NCI-H1092 treated with DMSO at 0.1 percent for 48 hours (cell line): ENCODE measurements at regions not wholly inside any gene's neighbourhood (a gene's known extent, or its start where the extent isn't known, plus 50 kb on each side); places are given as distances from the start of the nearest gene placed in this dataset.
"Not testable (repeated sequence)": the region's sequence is repeated elsewhere in the genome, so short reads cannot be mapped to it uniquely, and the experiment has no call there.

Experiments
- DNase-seq: peaks from one replicate; lab custom pipeline; 2025; lab: John Stamatoyannopoulos, UW

DNA sequence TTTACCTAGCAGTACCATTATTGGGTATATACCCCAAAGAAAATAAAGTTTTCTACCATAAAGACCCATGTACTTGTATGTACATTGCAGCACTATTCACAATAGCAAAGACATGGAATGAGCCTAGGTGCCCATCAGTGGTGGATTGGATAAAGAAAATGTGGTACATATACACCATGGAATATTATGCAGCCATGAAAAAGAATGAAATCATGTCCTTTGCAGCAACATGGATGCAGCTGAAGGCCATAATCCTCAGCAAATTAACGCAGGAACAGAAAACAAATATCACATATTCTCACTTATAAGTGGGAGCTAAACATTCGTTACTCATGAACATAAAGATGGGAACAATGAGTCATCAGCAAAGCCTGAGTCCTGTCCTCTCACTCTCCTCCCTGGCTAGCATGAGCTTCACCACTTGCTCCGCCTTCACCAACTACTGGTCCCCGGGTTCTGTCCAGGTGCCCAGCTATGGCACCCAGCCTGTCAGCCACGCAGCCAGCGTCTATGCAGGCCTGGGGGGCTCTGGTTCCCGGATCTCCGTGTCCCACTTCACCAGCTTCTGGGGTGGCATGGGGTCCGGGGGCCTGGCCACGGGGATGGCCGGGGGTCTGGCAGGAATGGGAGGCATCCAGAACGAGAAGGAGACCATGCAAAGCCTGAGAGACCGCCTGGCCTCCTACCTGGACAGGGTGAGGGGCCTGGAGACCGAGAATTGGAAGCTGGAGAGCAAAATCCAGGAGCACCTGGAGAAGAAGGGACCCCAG is 562.1 kb downstream of the ZNF674 start:
- DNase-seq: not testable (repeated sequence)

DNA sequence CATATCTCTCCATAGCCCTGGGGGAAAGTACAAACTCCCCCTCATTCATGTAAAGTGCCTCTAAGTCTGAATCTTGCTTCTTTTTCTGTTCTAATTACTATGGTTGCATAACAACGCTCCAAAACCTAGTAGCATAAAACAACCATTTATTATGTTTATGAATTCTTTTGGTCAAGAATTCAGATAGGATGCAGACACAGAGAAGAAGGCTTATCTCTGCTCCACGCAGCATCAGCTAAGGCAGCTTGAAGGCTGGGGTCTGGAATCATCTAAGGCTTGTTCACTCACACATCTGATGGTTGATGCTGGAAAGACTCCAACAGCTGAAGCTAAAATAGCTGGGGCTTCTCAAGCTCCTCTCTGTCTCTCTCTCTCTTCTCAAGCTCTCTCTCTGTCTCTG is 564.5 kb downstream of the ZNF674 start:
- DNase-seq: no peak

DNA sequence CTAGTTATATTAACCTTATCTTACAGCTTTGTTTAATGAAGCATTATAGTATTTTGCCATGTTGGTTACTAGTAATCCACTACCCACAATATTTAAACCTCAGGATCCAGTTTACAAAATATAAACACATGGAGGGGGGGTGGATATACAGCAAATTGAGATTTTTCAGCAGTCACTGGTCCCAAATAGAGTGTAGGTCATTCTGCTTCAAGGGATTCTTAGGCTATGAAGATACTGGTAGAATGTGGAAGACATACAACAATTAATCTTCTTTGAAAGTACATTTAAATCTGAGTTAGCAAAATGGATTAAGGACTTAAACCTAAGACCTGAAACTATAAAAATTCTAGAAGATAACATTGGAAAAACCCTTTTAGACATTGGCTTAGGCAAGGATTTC is 569.6 kb downstream of the ZNF674 start:
- DNase-seq: no peak

DNA sequence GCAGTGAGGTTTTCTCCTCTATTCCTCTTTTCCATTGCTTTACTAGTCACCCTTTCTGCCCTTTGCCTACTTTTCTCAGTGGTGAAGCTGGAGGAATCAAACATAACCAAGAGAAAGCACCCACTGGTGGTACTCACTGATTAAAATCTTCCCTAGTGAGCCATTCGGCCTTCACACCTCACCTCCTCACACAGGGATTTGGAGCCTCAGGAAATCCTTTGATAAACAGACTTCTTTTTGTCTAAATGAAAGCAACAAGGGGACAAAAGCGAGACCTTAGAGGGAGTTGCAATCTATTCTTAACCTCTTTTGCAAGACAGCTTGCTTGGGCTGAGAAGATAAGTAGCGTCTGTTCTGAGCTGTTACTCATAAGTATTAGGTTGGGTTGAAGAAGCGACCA is 572.6 kb downstream of the ZNF674 start:
- no peak for DNase-seq

DNA sequence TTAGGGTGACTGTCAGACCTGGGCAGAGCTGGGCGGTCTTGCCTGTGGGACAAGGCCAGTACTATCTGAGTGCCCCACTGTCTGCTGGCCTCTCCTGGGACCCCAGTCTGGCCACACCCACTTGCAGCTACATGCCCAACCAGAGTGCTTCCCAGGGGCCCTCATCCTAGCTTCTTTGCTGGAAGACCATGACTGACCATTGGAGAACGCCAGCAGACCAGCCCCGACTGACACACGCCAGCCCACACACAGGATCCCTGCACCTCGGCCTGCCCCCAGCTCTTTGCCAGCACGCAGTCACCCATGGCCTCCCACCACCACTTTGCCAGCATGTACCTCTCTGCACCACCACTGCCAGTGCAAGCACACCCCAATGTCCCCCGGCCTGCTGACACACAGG is 585.7 kb downstream of the ZNF674 start:
- DNase-seq: no peak

DNA sequence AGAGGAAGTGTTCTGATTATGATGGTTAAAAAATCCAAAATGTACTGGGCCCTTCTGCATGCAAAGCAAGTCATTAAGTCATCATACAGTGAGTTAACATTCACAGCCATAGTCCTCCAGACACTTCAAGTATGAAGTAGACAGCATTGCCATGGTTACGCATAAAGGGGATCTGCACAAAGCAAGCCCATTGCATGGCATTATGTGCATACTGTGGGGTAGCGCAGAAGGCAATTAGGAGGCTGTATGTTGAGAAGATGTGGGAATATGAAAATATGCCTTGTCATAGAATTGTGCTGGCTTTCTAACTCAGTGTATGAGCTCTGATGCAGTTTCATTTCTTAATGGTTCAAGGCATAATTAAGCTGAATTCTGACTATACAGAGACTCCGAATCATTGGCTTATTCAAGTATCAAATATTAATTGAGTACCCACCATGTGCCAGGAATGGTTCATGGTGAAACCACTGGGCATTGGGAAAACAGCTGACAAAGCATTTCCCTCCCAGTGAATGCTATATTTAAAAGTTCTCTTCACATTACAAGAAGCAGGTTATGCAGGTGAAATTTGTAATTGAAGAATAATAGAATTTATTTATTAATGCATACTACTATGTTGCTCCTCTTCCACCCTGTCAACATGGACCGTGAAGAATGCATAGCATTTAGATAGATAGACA is 588.9 kb downstream of the ZNF674 start:
- DNase-seq: no peak

DNA sequence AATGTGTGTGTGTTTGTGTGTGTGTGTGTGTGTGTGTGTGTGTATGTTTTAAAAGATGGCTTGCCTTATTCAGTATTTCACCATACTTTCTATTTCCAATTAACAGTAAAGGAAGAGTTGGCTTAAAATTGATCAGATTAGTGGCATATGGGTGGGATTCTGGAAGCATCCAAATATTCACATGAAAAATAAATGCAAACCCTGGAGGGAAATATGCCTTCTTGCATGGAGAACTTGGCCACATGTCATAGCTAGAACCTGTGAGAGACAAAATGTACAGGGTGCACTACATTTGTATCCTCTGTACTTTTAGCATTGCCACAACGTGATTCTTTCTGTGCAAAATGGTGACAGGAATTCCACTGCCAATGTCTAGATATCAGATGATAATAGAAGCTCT is 589.6 kb downstream of the ZNF674 start:
- DNase-seq: no peak

DNA sequence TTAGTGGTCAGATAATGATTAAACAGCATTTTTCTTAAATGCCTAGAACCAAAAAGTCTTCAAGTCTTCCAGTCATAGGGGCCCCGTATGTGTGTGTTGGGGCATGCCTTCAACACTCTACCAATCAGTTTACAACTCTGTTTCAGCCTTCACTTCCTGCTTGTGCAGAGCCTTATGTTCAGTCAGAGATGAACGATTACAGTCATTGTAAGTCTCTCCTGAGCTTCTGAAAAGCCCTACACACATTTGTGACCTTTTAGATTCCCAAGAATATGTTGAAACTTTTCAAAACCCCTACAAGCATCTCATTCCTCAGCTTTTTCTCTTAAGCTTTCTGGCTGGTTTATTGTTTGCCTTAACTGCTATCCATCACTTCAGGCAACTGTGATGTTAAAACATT is 591.2 kb downstream of the ZNF674 start:
- no peak for DNase-seq

DNA sequence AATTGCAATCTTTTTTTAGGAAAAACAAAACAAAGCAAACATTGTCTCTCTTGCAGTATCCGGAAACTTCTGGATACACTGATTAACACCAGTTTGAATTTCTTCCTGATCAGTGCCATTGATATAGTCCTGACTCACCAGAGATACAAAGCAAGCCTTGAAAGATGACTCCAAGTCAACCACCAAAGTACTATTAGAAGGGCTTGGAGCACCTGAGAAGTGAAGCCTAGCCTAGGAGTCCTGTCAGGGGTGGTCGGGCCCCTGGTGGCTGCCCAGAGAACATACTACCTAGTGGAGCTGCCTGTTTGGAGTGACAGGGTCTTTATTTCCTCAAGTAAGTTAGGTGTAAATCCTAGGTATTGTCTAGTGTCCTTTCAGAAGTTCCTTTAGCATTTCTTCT is 593.2 kb downstream of the ZNF674 start:
- DNase-seq: no peak

DNA sequence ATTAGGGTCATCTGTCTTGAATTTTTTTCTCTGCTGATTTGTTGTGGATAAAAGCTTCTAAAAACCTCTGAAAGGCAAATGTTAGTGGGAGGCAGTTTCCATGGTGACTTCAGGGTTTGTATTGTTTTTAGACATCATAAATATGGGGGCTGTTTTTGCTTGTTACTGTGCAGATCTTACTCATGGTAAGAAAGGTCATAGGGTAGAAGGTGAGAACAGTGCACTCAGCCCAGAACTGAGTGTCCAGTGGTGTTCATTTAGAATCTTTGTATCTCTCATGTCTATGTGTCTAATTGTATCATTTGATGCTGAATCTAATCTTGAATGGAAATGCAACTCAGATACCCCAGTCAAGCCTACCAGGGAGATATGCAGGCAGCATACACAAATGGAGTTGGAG is 609.8 kb downstream of the ZNF674 start:
- no peak for DNase-seq

DNA sequence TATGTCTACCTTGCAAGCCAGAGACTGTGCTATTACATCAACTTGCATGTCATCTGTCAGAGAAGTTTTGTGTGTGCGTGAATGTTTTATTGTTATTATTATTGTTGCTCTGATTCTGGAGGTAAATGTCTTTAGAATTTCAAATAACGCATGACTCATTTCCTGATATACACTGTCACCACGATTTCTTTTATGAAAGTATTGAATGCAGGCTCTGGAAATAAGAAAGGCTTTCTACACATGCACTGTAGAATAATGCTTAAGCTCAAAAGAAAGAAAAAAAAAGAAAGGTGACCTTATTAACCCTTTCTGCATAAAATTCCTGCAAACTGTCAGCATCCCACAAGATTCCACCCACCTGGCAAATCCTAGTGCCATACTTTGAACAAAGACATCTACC is 632.9 kb downstream of the ZNF674 start:
- DNase-seq: no peak

DNA sequence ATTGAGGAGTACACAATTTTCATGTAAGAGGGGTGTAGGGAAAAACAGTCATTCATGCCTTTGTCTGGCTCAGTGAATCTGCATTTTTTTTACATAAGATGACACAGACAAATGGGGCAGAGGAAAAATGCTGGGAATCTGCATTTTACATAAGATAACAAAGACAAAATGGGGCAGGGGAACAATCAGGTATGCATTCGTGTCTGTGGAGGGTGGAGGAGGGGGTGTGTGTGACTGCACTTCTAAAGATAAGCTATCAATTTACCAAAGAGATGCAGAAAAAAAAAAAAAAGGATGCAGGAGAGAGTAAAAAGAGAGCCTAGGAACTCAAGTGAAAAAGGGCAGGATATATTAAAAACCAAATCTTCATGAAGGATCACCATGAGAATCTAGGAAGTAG is 637.4 kb downstream of the ZNF674 start:
- no peak for DNase-seq

DNA sequence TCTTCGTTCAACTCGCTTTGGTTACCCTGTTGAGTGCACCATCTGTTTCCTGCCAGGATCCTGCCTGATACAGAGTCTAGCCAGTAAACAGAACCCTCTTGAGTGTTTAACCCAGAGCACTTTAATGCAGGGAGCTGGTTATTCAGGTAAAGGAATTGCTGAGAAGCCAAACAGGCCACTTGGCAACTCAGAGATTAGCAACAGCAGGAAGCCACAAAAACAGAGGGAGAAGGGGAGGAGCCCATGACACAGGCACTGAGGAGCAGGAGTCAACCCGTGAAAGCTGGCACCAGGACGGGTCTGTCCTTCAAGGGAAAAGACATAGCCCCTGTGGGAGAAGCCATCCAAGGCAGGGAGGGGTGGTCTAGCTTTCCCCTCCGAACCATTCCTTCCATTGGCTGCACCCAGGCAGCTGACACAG is 641.4 kb downstream of the ZNF674 start:
- peak; percentile 46 for DNase-seq

DNA sequence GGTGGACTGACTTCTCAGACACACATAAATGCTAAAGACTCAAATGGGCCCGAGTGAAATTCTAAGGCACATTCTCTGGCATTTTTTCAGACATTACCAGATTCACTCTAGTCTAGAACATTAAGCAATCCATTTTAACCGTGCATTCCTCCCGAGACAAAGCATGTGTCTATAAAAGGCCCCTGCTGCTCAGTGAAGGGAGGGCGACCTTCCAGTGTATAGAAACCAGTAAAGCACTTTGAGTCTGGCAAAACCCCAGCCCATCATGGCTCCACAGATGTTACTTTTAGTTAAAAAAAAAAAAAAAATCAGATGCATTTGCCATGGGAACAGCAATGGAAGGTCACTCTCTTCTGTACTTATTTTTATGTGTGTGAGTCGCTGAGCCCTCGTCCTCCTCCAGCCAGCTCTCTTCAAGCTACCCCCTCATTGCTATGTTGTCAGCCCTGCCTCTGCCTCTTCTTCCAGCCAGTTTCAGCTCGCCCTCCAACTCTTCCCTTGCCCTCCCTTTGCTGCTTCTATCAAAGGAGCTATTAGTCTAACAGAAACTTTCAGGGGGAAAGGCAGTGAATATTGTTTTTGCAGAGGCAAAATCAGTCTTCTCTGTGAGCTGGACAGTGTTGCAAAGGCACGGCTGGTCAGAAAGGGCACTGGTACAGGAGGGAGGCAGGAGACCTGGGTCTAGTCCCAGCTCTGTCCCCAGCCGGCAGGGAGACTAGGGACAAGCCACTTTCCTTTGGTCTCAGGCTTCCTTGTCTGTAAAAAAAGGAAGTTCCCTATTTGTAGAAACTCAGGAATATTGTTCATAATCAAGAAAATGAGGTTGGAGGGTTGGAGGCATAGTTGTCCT is 644.2 kb downstream of the ZNF674 start:
- no peak for DNase-seq

DNA sequence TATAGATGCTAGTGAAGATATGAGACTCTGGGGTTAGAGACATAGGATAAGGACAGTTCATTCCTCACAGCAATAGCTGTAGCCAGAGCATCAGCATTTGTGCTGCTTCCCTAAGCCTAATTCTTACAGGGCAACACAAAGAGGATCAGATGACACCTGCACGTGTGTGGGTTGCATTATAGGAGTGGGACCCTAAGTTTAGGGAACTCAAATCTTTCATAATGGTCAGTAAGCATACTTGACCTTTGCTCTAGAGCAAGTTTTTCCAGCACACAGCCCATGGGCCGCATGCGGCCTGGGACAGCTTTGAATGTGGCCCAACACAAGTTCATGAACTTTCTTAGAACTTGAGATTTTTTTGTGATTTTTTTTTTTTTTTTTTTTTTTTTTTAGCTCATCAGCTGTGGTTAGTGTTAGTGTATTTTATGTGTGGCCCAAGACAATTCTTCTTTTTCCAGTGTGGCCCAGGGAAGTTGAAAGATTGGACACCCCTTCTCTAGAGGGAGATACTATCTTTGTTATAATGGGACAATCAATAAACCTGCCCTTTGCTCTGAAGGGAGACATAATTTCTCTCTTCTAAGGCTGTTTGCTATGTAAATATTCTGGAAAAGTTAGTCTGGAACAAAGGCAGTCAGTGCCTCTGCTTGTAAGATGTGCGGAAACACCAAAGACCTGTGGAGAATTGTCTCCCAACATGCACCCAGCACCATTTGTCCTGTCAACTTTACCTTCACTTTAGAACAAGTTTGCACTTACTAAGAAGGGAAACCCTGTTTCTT is 650.2 kb downstream of the ZNF674 start:
- no peak for DNase-seq

DNA sequence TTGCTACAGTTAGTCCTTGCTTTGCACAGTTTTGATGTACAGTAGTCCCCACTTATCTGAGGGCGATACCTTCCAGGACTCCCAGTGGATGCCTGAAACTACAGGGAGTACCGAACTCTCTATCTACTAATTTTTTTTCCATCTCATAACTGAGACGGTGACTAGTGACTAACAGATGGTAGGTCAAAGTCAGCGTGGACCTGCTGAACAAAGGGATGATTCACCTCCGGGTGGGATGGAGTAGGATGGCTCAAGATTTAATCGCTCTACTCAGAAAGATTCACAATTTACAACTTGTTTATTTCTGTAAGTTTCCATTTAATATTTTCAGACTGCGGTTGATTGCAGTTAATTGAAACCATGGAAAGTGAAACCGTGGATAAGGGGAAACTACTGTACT is 655.8 kb downstream of the ZNF674 start:
- DNase-seq: no peak

DNA sequence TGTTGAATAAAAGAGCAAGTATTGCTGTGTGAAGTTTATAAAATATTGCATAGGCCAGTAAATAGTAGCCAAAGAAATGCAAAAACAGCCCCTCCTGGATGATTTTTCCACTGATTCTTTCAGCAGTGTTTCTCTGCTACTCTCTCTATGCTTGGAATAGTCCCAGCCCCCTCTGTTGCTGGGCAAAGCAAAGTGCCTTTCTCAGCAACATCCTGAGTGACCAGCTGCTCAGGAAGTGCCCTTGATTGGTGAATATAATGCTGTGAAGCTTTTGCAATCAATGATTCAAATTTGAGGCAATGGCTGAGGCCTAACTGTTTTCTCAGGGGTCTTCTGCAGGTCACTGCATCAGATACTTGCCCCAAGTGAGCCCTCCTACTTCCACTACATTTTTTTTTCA is 656.7 kb downstream of the ZNF674 start:
- no peak for DNase-seq

DNA sequence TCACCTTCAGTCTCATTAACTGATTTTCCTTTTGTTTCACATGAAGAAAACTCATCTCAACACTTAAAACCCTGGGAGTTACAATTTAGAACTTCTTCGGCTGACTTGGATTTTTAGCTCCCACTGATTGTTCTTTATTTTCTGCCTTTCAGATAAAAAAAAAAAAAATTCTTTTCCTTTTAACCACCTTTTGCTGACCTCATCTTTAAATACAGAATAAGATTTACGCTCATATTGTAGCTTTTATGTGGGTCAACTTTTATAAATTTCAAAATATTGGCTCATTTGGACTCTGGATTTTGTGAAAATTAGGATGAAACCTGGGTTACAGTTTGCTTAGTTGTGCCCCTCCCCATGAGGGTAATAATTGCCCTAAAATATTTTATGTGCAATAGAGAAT is 659.3 kb downstream of the ZNF674 start:
- DNase-seq: no peak

DNA sequence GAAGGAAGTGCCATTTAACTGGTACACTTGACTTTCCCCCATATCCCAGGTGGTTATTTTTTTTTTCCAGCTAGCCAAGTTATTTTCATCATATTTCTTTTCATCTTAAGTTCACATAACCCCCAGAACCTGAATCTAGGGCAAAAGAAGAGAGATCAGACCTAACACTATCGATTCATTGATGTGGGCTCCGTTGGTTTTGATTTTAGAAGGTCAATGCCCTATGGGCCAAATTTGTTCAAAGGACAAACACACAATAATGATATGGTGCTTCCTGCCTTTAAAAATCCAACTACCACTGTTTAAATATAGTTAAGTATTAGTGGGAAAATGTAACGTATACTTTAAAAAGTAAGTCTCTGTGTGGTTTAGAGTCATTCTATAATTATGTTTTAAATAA is 665.7 kb downstream of the ZNF674 start:
- DNase-seq: no peak

DNA sequence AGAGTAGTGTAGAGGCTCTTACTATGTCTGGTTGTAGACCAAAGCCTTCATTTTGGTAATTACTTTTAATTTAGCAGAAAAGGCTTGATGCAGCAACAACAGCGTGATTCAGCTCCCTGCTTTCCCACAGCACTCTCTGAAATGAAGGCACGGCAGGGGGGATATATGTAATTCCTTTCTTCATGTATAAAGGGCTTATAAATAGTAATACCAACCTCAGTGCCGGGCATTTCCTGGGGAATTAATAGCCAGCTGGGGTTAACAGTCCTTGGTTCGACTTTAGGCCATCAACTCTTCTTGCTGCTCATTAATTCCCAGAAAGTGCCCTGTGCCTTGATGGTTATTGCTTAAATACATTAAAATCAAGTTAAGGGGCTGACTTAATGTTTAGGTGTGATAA is 669.0 kb downstream of the ZNF674 start:
- no peak for DNase-seq

DNA sequence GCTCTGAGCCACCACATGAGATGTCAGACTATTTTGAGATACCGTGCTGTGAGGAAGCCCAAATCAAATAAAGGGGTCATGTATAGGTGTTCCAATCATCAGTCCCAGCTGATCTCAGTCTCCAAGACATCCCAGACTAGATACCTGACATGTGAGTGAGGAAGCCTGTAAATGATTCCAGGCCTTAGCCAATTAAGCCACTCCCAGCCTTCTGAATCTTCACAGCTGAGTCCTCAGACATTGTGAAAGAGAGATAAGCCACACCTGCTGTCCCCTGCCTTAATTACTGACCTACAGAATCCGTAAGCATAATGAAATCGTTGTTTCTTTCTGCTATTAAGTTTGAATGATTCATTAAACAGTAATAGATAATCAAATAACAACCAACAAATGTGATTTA is 671.4 kb downstream of the ZNF674 start:
- no peak for DNase-seq

DNA sequence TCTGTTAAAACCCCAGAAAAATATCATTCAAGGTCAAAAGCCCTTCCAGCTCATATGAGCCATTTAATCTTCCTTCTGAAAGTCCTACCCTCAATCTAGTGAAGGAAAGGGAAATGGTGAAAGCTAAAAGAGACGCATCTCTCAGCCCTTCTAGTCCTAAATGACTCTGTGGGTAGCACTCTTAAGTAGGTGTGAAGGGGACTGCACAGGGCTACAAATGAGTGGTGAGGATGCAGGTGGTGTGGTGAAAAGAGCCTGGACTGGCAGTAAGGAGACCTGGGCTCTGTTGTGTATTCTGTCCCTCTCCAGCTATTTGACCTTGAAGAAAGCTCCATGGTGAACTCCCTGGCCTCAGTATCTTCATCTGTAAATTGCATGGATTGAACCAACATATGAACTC is 671.8 kb upstream of the DIPK2B start:
- DNase-seq: no peak
